ENCODE measurements at regions not wholly inside any gene's neighbourhood (a gene's known extent, or its start where the extent isn't known, plus 50 kb on each side); places are given as distances from the start of the nearest gene placed in this dataset.

- POLR2A ChIA-PET = interaction anchor here (0.6 kb wide), 1 partner anchor 9 kb away, joined by 4 read pairs; no protein-coding TSS in a partner anchor
- peaks cover 13% of the 10 kb centered on the region for H3K9me3 Mint-ChIP-seq (ENCODE audit: unreplicated experiment)
- no peak overlapping the region for H3K27ac Mint-ChIP-seq (ENCODE audit: low read depth, unreplicated experiment)
- peaks cover 37% of the 10 kb centered on the region for H3K27me3 Mint-ChIP-seq (ENCODE audit: insufficient read depth, unreplicated experiment)
- CTCF ChIA-PET = interaction anchor here (0.8 kb wide), 1 partner anchor 115 kb away, joined by 3 read pairs; no protein-coding TSS in a partner anchor
- no peak overlapping the region for H3K4me3 Mint-ChIP-seq (ENCODE audit: unreplicated experiment)
- DNase-seq (ENCODE audit: unreplicated experiment) = no peak
- intact Hi-C loops (cut with micrococcal nuclease) = no loop called here
- BruUV-seq (replicated peaks) = no TSS peak
- no peaks in the 10 kb centered on the region for H3K4me1 Mint-ChIP-seq (ENCODE audit: insufficient read depth, unreplicated experiment)
- H3K36me3 Mint-ChIP-seq (ENCODE audit: insufficient read depth, unreplicated experiment) = no peaks in the 10 kb centered on the region
- TF ChIP-seq CTCF (IDR thresholded peaks at IDR 0.05; ENCODE audit: unreplicated experiment) = no peak
These were observed 116.0 kb upstream of the AVPR1A start for GRCh38 chr12:63266988-63267387.

GRCh38 chr12:63264629-63265028, 113.6 kb upstream of the AVPR1A start:
- ChIA-PET CTCF (interaction anchor here (2.8 kb wide), 1 partner anchor 12 kb away, joined by 16 read pairs; no protein-coding TSS in a partner anchor), POLR2A (no interaction called here)
- Mint-ChIP-seq H3K27ac (ENCODE audit: low read depth, unreplicated experiment) (no peak overlapping the region), H3K36me3 (ENCODE audit: insufficient read depth, unreplicated experiment) (no peaks in the 10 kb centered on the region), H3K27me3 (ENCODE audit: insufficient read depth, unreplicated experiment) (peaks cover 59% of the 10 kb centered on the region), H3K4me1 (ENCODE audit: insufficient read depth, unreplicated experiment) (no peaks in the 10 kb centered on the region), H3K4me3 (ENCODE audit: unreplicated experiment) (no peak overlapping the region), H3K9me3 (ENCODE audit: unreplicated experiment) (peaks cover 6% of the 10 kb centered on the region)
- no TSS peak for BruUV-seq (replicated peaks)
- no peak for DNase-seq (ENCODE audit: unreplicated experiment)
- intact Hi-C loops (cut with micrococcal nuclease) = no loop called here
- TF ChIP-seq CTCF (IDR thresholded peaks at IDR 0.05; ENCODE audit: unreplicated experiment) = no peak

- Mint-ChIP-seq H3K27me3 (ENCODE audit: insufficient read depth, unreplicated experiment) (peaks cover 51% of the 10 kb centered on the region), H3K36me3 (ENCODE audit: insufficient read depth, unreplicated experiment) (no peaks in the 10 kb centered on the region), H3K4me3 (ENCODE audit: unreplicated experiment) (no peak overlapping the region), H3K9me3 (ENCODE audit: unreplicated experiment) (no peaks in the 10 kb centered on the region), H3K27ac (ENCODE audit: low read depth, unreplicated experiment) (no peak overlapping the region), H3K4me1 (ENCODE audit: insufficient read depth, unreplicated experiment) (no peaks in the 10 kb centered on the region)
- ChIA-PET CTCF (no interaction called here), POLR2A (no interaction called here)
- no peak for TF ChIP-seq CTCF (IDR thresholded peaks at IDR 0.05; ENCODE audit: unreplicated experiment)
- BruUV-seq (replicated peaks) = no TSS peak
- no peak for DNase-seq (ENCODE audit: unreplicated experiment)
- intact Hi-C loops (cut with micrococcal nuclease) = no loop called here
These were observed 99.5 kb upstream of the AVPR1A start for GRCh38 chr12:63250486-63250885.

GRCh38 chr12:63238892-63239291, 87.9 kb upstream of the AVPR1A start:
- no TSS peak for BruUV-seq (replicated peaks)
- no peak for TF ChIP-seq CTCF (IDR thresholded peaks at IDR 0.05; ENCODE audit: unreplicated experiment)
- Mint-ChIP-seq H3K27me3 (ENCODE audit: insufficient read depth, unreplicated experiment) (peaks cover 16% of the 10 kb centered on the region), H3K36me3 (ENCODE audit: insufficient read depth, unreplicated experiment) (no peaks in the 10 kb centered on the region), H3K4me1 (ENCODE audit: insufficient read depth, unreplicated experiment) (no peaks in the 10 kb centered on the region), H3K4me3 (ENCODE audit: unreplicated experiment) (no peak overlapping the region), H3K27ac (ENCODE audit: low read depth, unreplicated experiment) (no peak overlapping the region), H3K9me3 (ENCODE audit: unreplicated experiment) (no peaks in the 10 kb centered on the region)
- CTCF ChIA-PET = no interaction called here
- intact Hi-C loops (cut with micrococcal nuclease) = no loop called here
- POLR2A ChIA-PET = interaction anchor here (0.7 kb wide), 1 partner anchor 560 kb away, joined by 3 read pairs; no protein-coding TSS in a partner anchor
- no peak for DNase-seq (ENCODE audit: unreplicated experiment)

All from MCF 10A (cell line).